ENCODE measurements at regions not wholly inside any gene's neighbourhood (a gene's known extent, or its start where the extent isn't known, plus 50 kb on each side); places are given as distances from the start of the nearest gene placed in this dataset.

- TF ChIP-seq POLR2A (IDR thresholded peaks at IDR 0.05) (no peak), CTCF (IDR thresholded peaks at IDR 0.05) (no peak)
Measured at GRCh38 chr16:29231244-29231643, 175.3 kb downstream of the NPIPB11 start.

All from body of pancreas (tissue), 4 donors.